ENCODE measurements at regions not wholly inside any gene's neighbourhood (a gene's known extent, or its start where the extent isn't known, plus 50 kb on each side); places are given as distances from the start of the nearest gene placed in this dataset.

DNA sequence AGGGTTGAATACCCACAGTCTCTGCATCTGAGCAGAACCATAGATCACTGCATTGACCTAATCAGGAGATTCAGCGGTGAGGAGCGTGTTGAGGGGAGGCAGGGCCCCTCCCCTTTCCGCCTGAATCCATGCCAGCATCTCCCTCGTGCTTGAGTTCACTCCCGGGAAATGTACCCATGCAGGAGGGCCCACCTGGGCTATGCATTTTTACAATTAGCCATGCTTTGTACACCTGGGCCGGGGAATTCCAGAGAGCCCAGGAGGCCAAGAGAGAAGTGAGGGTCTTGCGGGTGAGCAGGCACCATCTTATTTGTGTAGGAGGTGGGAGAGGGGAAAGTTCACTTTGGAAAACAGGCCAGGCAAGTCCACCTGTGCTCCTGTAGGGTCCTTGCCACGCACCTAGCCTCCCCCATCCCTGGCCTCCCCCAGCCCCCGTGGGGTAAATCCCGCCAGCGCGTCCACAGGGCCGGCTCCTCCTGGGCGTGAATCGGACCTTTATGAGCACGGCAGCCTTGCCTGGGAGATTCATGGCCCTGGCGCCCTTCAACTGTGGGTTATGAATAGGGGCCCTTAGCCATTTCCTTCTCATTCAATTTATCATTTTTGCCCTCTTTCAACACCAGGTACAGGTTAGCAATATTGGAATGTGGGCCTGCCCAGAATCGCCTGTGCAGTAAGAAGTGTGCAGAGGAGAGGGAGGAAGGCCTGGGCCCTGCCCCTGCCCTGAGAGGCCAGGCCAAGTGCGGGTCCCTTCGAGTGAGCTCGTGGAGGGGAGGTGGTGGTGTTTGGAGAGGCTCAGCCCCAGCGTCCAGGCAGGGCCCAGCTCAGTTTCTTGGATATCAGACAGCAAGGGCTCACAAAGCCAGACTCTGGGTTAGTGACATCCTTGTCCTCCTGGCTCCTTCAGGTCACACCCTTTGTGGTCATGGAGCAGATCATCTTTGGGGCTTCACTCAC is 84.4 kb upstream of the ACTRT2 start:
- peak; percentile 24 for DNase-seq

DNA sequence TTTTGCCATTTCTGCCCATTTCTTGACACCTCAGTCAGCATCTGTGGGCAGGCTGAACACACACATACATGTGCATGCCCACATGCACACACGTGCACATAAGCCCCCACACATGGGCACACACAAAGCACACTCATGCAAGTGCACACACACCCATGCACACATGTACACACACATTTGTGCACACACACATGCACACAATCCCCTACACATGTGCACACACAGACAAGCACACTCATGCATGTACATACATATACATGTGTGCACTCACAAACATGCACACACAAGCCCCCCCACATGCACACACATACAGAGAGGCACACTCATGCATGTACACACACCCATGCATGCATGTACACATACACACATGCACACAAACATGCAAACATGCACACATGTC is 83.5 kb upstream of the ACTRT2 start:
- intact Hi-C loops (cut with DNase I), result no loop called here
- DNase-seq, result peak; percentile 9
- Histone ChIP-seq H3K4me1 (no peaks in the 10 kb centered on the region), H3K27ac (no peak overlapping the region), H3K4me3 (no peak overlapping the region), H3K36me3 (no peaks in the 10 kb centered on the region), H3K9me3 (peaks cover 12% of the 10 kb centered on the region), H3K27me3 (ENCODE audit: low read depth) (peaks cover 26% of the 10 kb centered on the region)
- TF ChIP-seq, protein P1, sequence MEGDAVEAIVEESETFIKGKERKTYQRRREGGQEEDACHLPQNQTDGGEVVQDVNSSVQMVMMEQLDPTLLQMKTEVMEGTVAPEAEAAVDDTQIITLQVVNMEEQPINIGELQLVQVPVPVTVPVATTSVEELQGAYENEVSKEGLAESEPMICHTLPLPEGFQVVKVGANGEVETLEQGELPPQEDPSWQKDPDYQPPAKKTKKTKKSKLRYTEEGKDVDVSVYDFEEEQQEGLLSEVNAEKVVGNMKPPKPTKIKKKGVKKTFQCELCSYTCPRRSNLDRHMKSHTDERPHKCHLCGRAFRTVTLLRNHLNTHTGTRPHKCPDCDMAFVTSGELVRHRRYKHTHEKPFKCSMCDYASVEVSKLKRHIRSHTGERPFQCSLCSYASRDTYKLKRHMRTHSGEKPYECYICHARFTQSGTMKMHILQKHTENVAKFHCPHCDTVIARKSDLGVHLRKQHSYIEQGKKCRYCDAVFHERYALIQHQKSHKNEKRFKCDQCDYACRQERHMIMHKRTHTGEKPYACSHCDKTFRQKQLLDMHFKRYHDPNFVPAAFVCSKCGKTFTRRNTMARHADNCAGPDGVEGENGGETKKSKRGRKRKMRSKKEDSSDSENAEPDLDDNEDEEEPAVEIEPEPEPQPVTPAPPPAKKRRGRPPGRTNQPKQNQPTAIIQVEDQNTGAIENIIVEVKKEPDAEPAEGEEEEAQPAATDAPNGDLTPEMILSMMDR (IDR thresholded peaks at IDR 0.05), result no peak
- no peak for ATAC-seq

More for the DNA sequence above, 84.4 kb upstream of the ACTRT2 start:
- H3K9me3 ChIP-seq, result peaks cover 12% of the 10 kb centered on the region
- no peak overlapping the region for H3K27ac ChIP-seq
- TF ChIP-seq, protein P1 (IDR thresholded peaks at IDR 0.05), result no peak
- H3K36me3 ChIP-seq, result no peaks in the 10 kb centered on the region
- no peak for ATAC-seq
- H3K4me3 ChIP-seq, result no peak overlapping the region
- intact Hi-C loops (cut with DNase I), result no loop called here
- peaks cover 18% of the 10 kb centered on the region for H3K27me3 ChIP-seq (ENCODE audit: low read depth)
- H3K4me1 ChIP-seq, result no peaks in the 10 kb centered on the region

DNA sequence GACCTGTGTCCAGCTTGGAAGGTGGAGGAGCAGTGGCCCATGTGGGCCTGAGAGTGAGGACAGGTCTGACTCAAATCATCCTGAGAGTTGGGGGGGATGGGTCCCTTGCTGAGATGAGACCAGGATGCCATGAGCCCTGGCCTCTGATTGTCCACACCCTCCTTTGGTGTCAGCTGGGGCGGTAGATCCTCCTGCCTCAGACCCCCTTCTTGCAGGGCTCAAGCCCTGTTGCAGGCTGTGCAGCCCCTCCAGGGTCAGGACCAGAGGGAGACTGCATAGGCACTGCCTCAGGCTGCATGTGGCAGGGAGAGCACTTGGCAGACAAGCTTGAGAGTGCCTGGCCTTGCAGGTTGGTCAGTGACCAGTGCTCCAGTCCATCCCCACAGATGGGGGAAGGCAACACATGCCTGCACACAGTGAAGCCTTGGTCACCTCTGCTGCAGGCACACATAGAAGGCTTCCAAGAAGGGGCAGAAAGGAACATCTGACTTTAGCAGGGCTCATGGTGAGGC is 82.2 kb upstream of the ACTRT2 start:
- H3K27ac ChIP-seq, result no peak overlapping the region
- H3K4me1 ChIP-seq, result no peaks in the 10 kb centered on the region
- ATAC-seq, result no peak
- intact Hi-C loops (cut with DNase I), result no loop called here
- peaks cover 21% of the 10 kb centered on the region for H3K27me3 ChIP-seq (ENCODE audit: low read depth)
- DNase-seq, result peak; percentile 20
- H3K9me3 ChIP-seq, result peaks cover 12% of the 10 kb centered on the region
- no peaks in the 10 kb centered on the region for H3K36me3 ChIP-seq
- TF ChIP-seq, protein P1 (IDR thresholded peaks at IDR 0.05), result no peak
- no peak overlapping the region for H3K4me3 ChIP-seq

DNA sequence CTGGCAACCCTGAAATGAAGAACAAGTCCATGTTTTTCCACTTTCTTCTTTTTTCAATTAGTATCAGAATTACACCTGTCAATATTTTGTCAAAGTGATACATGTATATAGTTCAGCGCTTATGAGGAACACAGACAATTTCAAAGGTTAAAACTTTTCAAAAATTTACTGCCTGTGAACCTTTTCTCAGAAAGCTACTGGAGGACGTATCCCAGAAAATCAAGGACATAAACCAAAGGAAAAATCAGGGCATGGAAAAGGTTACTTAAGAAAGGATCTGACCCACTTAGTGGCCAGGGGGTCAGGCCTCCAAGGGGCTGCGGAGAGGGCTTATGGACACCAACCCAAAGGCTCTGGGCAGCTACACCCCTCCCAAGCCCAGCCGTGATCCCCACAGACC is 81.1 kb upstream of the ACTRT2 start:
- H3K4me3 ChIP-seq, result no peak overlapping the region
- intact Hi-C loops (cut with DNase I), result no loop called here
- TF ChIP-seq, protein P1 (IDR thresholded peaks at IDR 0.05), result no peak
- no peaks in the 10 kb centered on the region for H3K36me3 ChIP-seq
- no peaks in the 10 kb centered on the region for H3K4me1 ChIP-seq
- DNase-seq, result peak; percentile 20
- peaks cover 17% of the 10 kb centered on the region for H3K27me3 ChIP-seq (ENCODE audit: low read depth)
- H3K9me3 ChIP-seq, result peaks cover 12% of the 10 kb centered on the region
- no peak overlapping the region for H3K27ac ChIP-seq
- ATAC-seq, result no peak

DNA sequence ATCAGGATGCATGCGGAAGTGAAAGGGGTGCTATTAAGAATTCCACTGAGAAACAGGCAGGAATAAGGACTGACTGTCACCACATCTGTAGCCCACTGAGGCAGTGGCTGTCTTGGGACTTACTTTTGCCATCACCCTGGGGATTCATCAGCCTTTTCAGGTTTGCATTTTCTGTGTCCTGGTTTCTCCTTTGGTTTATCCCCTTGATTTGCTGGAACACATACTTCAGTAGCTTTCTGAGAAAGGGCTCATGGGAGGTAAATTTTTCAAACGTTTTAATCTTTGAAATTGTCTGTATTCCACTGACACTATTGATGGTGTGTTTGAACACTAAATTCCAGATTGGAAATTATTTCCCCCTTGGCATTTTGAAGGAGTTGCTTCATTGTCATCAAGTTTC is 80.2 kb upstream of the ACTRT2 start:
- TF ChIP-seq, protein P1 (IDR thresholded peaks at IDR 0.05), result no peak
- no peak overlapping the region for H3K27ac ChIP-seq
- peaks cover 12% of the 10 kb centered on the region for H3K9me3 ChIP-seq
- peaks cover 19% of the 10 kb centered on the region for H3K27me3 ChIP-seq (ENCODE audit: low read depth)
- H3K36me3 ChIP-seq, result no peaks in the 10 kb centered on the region
- ATAC-seq, result no peak
- DNase-seq, result no peak
- H3K4me3 ChIP-seq, result no peak overlapping the region
- H3K4me1 ChIP-seq, result no peaks in the 10 kb centered on the region
- intact Hi-C loops (cut with DNase I), result no loop called here
